ENCODE measurements at regions not wholly inside any gene's neighbourhood (a gene's known extent, or its start where the extent isn't known, plus 50 kb on each side); places are given as distances from the start of the nearest gene placed in this dataset.

DNA sequence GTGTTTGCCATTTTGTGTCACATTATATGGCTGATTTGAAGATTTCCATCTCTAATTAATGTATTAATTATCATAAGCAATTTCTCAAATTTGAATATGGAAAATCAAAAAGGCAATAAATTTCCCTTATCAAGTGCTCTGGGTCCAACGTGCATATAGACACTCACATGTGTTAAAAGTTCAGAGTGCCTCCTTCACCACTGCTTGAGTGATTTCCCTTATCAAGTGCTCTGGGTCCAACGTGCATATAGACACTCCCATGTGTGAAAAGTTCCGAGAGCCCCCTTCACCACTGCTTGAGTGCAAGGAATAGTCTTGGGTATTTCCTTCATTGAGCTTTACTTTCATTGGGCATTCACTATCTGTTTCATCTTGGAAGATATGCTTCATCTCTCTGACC is 421.0 kb upstream of the ZNF717 start:
- no peak for DNase-seq (ENCODE audit: low read depth)
- no peak overlapping the region for H3K4me3 ChIP-seq (ENCODE audit: low read depth, low read length)
- TF ChIP-seq, protein P1, sequence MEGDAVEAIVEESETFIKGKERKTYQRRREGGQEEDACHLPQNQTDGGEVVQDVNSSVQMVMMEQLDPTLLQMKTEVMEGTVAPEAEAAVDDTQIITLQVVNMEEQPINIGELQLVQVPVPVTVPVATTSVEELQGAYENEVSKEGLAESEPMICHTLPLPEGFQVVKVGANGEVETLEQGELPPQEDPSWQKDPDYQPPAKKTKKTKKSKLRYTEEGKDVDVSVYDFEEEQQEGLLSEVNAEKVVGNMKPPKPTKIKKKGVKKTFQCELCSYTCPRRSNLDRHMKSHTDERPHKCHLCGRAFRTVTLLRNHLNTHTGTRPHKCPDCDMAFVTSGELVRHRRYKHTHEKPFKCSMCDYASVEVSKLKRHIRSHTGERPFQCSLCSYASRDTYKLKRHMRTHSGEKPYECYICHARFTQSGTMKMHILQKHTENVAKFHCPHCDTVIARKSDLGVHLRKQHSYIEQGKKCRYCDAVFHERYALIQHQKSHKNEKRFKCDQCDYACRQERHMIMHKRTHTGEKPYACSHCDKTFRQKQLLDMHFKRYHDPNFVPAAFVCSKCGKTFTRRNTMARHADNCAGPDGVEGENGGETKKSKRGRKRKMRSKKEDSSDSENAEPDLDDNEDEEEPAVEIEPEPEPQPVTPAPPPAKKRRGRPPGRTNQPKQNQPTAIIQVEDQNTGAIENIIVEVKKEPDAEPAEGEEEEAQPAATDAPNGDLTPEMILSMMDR (conservative IDR thresholded peaks at IDR 0.05; ENCODE audit: low read depth, low read length), result no peak

DNA sequence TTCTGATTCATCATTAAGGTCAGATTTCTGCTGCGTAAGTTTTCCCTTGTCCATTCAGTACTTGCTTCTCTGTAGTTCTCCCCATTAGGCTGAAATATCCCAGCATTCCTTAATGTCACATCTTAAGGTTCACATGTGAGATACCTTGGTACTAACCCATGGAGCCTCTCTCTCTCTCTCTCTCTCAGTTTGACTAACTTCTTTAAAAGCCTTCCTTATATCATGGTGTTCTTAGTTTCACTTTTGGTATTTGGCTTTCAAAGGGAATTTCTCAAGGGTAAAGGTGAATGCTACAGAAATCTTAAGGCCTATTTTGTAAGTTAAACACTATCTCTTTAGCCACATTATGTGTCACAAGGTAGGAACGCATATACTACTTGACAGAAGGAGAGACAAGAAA is 427.3 kb upstream of the ZNF717 start:
- H3K4me3 ChIP-seq (ENCODE audit: low read depth, low read length), result no peak overlapping the region
- no peak for DNase-seq (ENCODE audit: low read depth)
- TF ChIP-seq, protein P1 (conservative IDR thresholded peaks at IDR 0.05; ENCODE audit: low read depth, low read length), result no peak

DNA sequence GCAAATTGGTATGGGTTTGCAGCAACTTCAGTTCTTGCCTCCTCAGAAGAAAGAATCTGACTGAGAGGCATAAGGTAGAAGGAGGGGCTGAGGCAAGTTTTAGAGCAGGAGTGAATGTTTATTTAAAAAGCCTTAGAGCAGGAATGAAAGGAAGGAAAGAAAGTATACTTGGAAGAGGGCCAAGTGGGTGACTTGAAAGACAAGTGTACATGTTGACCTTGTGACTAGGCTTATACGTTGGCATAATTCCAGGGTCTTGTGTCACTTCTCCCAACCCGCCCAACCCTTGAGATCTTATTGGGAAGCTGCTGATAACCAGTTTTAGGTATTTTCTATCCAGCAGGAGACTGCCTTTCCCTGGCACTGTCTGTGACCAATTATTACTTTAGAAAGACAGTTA is 436.9 kb upstream of the ZNF717 start:
- TF ChIP-seq, protein P1 (conservative IDR thresholded peaks at IDR 0.05; ENCODE audit: low read depth, low read length), result no peak
- H3K4me3 ChIP-seq (ENCODE audit: low read depth, low read length), result no peak overlapping the region
- peak; percentile 27 for DNase-seq (ENCODE audit: low read depth)

- no peak for DNase-seq (ENCODE audit: low read depth)
- TF ChIP-seq, protein P1 (conservative IDR thresholded peaks at IDR 0.05; ENCODE audit: low read depth, low read length), result no peak
- no peak overlapping the region for H3K4me3 ChIP-seq (ENCODE audit: low read depth, low read length)
These were observed 445.9 kb upstream of the ZNF717 start for GRCh38 chr3:76231258-76231657.

- H3K4me3 ChIP-seq (ENCODE audit: low read depth, low read length), result no peak overlapping the region
- DNase-seq (ENCODE audit: low read depth), result no peak
- TF ChIP-seq, protein P1 (conservative IDR thresholded peaks at IDR 0.05; ENCODE audit: low read depth, low read length), result no peak
These were observed 457.8 kb upstream of the ZNF717 start for GRCh38 chr3:76242886-76243753.

- no peak overlapping the region for H3K4me3 ChIP-seq (ENCODE audit: low read depth, low read length)
- DNase-seq (ENCODE audit: low read depth), result peak; percentile 43
- TF ChIP-seq, protein P1 (conservative IDR thresholded peaks at IDR 0.05; ENCODE audit: low read depth, low read length), result no peak
These were observed 459.7 kb upstream of the ZNF717 start for GRCh38 chr3:76245073-76245472.

DNA sequence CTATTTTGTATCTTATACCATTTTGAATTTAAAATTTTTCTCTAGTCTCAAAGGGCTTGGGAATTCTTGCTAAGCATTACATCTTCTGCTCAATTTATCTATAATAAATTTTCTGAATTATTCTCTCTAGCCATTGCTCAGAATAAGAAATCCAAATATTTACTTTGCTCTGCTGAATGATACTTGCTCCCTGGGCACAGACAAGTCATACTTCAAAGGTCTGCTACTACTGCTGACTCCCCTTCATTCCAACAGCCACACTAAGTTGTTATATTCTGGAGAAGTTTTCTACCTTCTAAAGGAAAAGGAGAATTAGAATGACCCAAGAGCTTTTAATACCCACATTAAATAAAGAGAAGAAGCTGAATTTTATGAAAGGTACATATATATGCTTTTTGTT is 460.3 kb upstream of the ZNF717 start:
- no peak overlapping the region for H3K4me3 ChIP-seq (ENCODE audit: low read depth, low read length)
- TF ChIP-seq, protein P1 (conservative IDR thresholded peaks at IDR 0.05; ENCODE audit: low read depth, low read length), result no peak
- DNase-seq (ENCODE audit: low read depth), result no peak
